PC-3 (cell line): ENCODE measurements at regions not wholly inside any gene's neighbourhood (a gene's known extent, or its start where the extent isn't known, plus 50 kb on each side); places are given as distances from the start of the nearest gene placed in this dataset.

Source experiments
- EZH2phosphoT487 ChIP-seq: fragments of 300-600 bp; sonication (generic); IDR thresholded peaks from 2 replicates; pipeline ENCODE4 v1.6.1; 2018; ENCODE audit warnings: mild to moderate bottlenecking, antibody characterized with exemption, low read length, borderline replicate concordance
- TF ChIP-seq, protein P1 (sequence below): fragments of 300-600 bp; sonication (generic); conservative IDR thresholded peaks from 2 replicates; pipeline ENCODE4 v1.5.1; 2017; ENCODE audit warnings: antibody characterized with exemption, low read depth, mild to moderate bottlenecking, low read length

DNA sequence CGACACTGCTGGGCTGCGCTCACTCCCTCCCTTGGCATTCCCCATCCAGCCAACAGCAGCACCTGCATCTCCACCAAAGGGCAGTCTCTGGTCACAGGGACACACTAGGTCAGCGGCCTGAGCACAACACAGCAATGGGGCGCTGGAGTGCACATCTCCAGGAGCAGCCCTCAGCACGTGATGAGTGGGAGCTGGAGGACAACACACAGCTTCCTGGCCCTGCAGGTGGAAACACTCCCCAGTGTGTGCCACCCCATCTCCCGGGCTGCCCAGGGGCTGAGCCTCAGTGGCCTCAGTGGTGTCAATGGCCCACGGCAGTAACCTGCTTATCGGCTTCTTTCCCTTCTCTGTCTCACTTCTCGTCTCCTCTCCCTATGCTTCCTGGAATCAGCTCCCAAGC lies 96.8 kb upstream of the VSTM2B start:
- TF ChIP-seq, protein P1, sequence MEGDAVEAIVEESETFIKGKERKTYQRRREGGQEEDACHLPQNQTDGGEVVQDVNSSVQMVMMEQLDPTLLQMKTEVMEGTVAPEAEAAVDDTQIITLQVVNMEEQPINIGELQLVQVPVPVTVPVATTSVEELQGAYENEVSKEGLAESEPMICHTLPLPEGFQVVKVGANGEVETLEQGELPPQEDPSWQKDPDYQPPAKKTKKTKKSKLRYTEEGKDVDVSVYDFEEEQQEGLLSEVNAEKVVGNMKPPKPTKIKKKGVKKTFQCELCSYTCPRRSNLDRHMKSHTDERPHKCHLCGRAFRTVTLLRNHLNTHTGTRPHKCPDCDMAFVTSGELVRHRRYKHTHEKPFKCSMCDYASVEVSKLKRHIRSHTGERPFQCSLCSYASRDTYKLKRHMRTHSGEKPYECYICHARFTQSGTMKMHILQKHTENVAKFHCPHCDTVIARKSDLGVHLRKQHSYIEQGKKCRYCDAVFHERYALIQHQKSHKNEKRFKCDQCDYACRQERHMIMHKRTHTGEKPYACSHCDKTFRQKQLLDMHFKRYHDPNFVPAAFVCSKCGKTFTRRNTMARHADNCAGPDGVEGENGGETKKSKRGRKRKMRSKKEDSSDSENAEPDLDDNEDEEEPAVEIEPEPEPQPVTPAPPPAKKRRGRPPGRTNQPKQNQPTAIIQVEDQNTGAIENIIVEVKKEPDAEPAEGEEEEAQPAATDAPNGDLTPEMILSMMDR = no peak
- no peak for TF ChIP-seq EZH2phosphoT487
